ENCODE measurements at regions not wholly inside any gene's neighbourhood (a gene's known extent, or its start where the extent isn't known, plus 50 kb on each side); places are given as distances from the start of the nearest gene placed in this dataset.

DNA sequence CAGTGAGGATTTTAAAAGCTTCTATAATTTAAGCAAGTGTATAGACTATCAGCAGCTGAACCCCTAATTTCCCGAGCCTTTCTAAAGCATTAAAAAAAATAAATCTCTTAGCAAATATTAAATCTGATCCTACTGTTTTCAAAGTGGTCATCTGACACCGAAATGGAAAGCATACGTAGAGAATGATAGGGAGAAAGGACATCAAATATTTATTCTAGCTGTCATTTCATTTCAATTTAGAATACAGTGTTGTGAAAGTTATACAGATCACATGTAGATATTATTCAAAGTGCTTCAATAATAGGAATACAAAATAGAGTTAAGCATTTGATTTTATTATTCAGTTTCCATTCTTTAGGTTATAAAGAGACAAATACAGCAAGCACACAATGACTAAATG lies 61.9 kb upstream of the PKIB start:
- TF ChIP-seq SUZ12 (IDR thresholded peaks at IDR 0.05; ENCODE audit: extremely low read depth, insufficient read depth, insufficient read length) (no peak), YY1 (IDR thresholded peaks at IDR 0.05; ENCODE audit: insufficient read depth, insufficient read length) (no peak)
